A549 (cell line): ENCODE measurements at regions not wholly inside any gene's neighbourhood (a gene's known extent, or its start where the extent isn't known, plus 50 kb on each side); places are given as distances from the start of the nearest gene placed in this dataset.

Source experiments
- BCL3 ChIP-seq: fragments of >200 bp; sonication (Bioruptor Twin); formaldehyde crosslinking; IDR thresholded peaks from 3 replicates; pipeline ENCODE4 v1.6.1; 2016
- CHD2 ChIP-seq: fragments of 150-350 bp; IDR thresholded peaks from 2 replicates; pipeline ENCODE4 v1.6.1; 2014; ENCODE audit warnings: low read length; ENCODE audit not compliant: partially characterized antibody
- CTCF ChIP-seq: fragments of >200 bp; sonication (Bioruptor Twin); formaldehyde crosslinking; IDR thresholded peaks from 3 replicates; pipeline ENCODE4 v1.5.1; 2016
- EHMT2 ChIP-seq: fragments of 200-600 bp; sonication (generic); IDR thresholded peaks from 2 replicates; pipeline ENCODE4 v1.6.1; 2016; ENCODE audit warnings: antibody characterized with exemption, low read depth, mild to moderate bottlenecking, moderate library complexity
- FOSL2 ChIP-seq, 2 experiments: fragments of 450-650 bp in 1 of 2; fragments of >200 bp in 1 of 2; sonication (Bioruptor Twin) in 1 of 2; formaldehyde crosslinking; IDR thresholded peaks; 2 replicates each; pipeline versions ENCODE4 v1.5.0 to v1.6.1; 2016 to 2020; ENCODE audit warnings: mild to moderate bottlenecking in 1 of 2, moderate library complexity in 1 of 2
- POLR2A ChIP-seq: IDR thresholded peaks from 2 replicates; pipeline ENCODE4 v1.6.1; 2012; ENCODE audit warnings: mild to moderate bottlenecking, low read length
- RAD21 ChIP-seq, 2 experiments: fragments of >200 bp in 1 of 2; sonication (Bioruptor Twin) in 1 of 2; formaldehyde crosslinking in 1 of 2; IDR thresholded peaks in 1 of 2; conservative IDR thresholded peaks in 1 of 2; 2 replicates in 1 of 2; 3 replicates in 1 of 2; pipeline ENCODE4 v1.6.1; 2012 to 2018; ENCODE audit warnings: inconsistent platforms in 1 of 2

- TF ChIP-seq CTCF = no peak
- no peak for TF ChIP-seq BCL3
- no peak for TF ChIP-seq POLR2A
- no peak for TF ChIP-seq CHD2
- TF ChIP-seq RAD21 (conservative IDR thresholded peaks at IDR 0.05 in 1 of 2, IDR thresholded peaks at IDR 0.05 in 1 of 2) = no peak
- TF ChIP-seq EHMT2 = no peak
- TF ChIP-seq FOSL2 (IDR thresholded peaks at IDR 0.05) = no peak
- no peak for TF ChIP-seq FOSL2 (CRISPR knock-in tag; IDR thresholded peaks at IDR 0.05)
Measured at GRCh38 chr4:71635139-71635748, 148.6 kb downstream of the GC start.
